Activated naive CD4-positive, alpha-beta T cell treated with anti-CD3 and anti-CD28 coated beads, Interleukin-2, amount 10 ng/mL, durations not matched to agents 7 days and 5 days (primary cell): ENCODE measurements at regions not wholly inside any gene's neighbourhood (a gene's known extent, or its start where the extent isn't known, plus 50 kb on each side); places are given as distances from the start of the nearest gene placed in this dataset.

ENCODE experiments used
- CTCF ChIA-PET: fragments of 350-600 bp; sonication (Branson Sonifier 250); formaldehyde crosslinking; loops from one replicate; lab custom pipeline; 2021; ENCODE audit warnings: antibody characterized with exemption; lab: Charles Lee
- DNase-seq: peaks from one replicate; pipeline ENCODE4 v3.0.0-alpha.2; 2020
- H3K27ac Mint-ChIP-seq: one replicate; pipeline ENCODE4 v1.8.0; 2021; ENCODE audit warnings: mild to moderate bottlenecking, moderate library complexity, mixed read lengths
- H3K27me3 Mint-ChIP-seq: one replicate; pipeline ENCODE4 v1.8.0; 2021; ENCODE audit warnings: mild to moderate bottlenecking, mixed read lengths
- H3K36me3 Mint-ChIP-seq: one replicate; pipeline ENCODE4 v1.8.0; 2021; ENCODE audit warnings: mixed read lengths
- H3K4me1 Mint-ChIP-seq: one replicate; pipeline ENCODE4 v1.8.0; 2021; ENCODE audit warnings: mixed read lengths
- H3K4me3 Mint-ChIP-seq: one replicate; pipeline ENCODE4 v1.8.0; 2021; ENCODE audit warnings: mild to moderate bottlenecking, moderate library complexity, mixed read lengths
- H3K9me3 Mint-ChIP-seq: one replicate; pipeline ENCODE4 v1.8.0; 2021; ENCODE audit warnings: mixed read lengths

DNA sequence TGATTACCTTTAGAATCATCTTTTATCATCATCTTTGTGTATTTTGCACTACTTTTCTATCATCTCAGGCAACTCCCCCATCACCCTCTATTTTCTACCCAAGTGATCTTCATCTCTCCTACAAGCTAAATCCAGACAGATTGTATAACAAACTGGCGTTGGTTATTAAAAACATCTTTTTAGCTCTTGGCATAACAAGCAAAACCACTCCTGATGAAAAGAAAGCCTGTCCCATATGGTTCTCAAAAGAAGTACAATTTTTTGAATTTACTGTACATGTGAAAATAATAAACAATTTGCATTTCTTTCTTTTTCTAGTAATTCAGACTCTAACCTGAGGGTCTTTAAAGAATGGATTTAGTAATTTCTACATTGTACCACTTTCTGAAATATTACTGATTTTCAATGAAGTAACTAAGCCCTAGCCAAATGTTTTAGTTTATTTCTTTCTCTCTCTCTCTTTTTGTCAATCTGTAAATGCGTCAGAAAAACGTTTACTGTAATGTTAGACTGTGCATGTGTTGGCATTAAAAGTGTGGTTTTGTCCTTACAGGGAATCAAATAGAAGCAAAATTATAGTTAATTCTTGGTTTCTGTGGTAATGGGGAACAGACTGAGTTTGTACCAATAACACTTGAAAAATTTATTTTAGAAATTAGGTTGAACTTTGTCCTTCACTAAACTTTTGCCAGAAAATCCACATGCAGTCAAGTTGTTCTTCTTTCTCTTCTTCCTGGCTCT is 52.5 kb upstream of the RPS23 start:
- Mint-ChIP-seq H3K27me3 (peaks cover 3% of the 10 kb centered on the region), H3K27ac (no peak overlapping the region), H3K4me1 (no peaks in the 10 kb centered on the region), H3K4me3 (no peak overlapping the region), H3K9me3 (no peaks in the 10 kb centered on the region), H3K36me3 (no peaks in the 10 kb centered on the region)
- CTCF ChIA-PET, result interaction anchor here (0.8 to 2.5 kb wide), 2 partner anchors 18 to 22 kb away, joined by 3 to 9 read pairs; no protein-coding TSS in a partner anchor
- DNase-seq, result no peak

DNA sequence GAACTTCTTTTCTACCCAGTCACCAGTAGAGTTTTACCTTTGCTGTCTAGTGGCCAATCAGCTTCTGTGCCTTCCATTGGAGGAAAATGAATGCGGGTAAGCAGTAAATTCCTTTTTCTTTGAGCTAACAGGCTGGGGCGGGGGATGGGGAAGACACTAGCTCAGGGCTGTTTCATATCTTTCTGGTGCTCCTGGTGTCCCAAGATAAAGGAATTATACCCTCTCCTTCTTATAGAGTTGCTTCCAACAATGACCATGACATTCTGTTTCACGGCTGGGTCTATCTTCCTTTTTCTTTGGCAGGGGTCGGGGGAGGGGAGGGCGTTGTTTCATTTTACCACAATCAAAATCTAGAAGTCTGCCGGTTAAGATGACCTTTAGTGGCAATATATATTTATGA is 51.2 kb upstream of the RPS23 start:
- CTCF ChIA-PET, result interaction anchor here (0.6 to 2.5 kb wide), 3 partner anchors 17 to 819 kb away, joined by 4 to 14 read pairs (median 9); no protein-coding TSS in a partner anchor
- Mint-ChIP-seq H3K27me3 (peaks cover 11% of the 10 kb centered on the region), H3K9me3 (no peaks in the 10 kb centered on the region), H3K36me3 (no peaks in the 10 kb centered on the region), H3K4me1 (no peaks in the 10 kb centered on the region), H3K27ac (no peak overlapping the region), H3K4me3 (no peak overlapping the region)
- DNase-seq, result no peak
